Hematopoietic multipotent progenitor cell (in vitro differentiated cells): ENCODE measurements at regions not wholly inside any gene's neighbourhood (a gene's known extent, or its start where the extent isn't known, plus 50 kb on each side); places are given as distances from the start of the nearest gene placed in this dataset.
A peak's percentile ranks its signal among the peaks of the same experiment; 100 is the strongest.
"Not testable (repeated sequence)": the region's sequence is repeated elsewhere in the genome, so short reads cannot be mapped to it uniquely, and the experiment has no call there.

Source experiments
- DNase-seq, 3 donors: peaks; one replicate each; pipeline ENCODE4 v3.0.0-alpha.2; 2011 to 2015; ENCODE audit warnings: low read depth in 2 of 3, low spot score in 2 of 3

DNA sequence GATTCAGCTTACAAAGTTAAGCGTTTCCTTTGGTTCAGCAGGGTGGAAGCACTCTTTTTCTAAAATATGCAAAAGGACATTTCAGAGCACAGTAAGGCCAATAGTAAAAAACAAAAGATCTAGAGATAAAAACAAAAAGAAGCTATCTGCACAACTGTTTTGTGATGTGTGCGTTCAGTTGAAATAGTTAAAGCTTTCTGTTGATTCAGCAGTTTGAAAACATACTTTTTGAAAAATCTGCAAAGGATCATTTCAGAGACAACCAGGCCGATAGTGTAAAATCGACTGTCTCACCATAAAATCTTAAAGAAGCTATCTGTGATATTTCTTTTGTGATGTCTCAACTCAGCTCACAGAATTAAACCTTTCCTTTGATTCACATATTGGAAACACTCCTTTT lies 300.0 kb upstream of the ALG10B start:
- no peak for DNase-seq

DNA sequence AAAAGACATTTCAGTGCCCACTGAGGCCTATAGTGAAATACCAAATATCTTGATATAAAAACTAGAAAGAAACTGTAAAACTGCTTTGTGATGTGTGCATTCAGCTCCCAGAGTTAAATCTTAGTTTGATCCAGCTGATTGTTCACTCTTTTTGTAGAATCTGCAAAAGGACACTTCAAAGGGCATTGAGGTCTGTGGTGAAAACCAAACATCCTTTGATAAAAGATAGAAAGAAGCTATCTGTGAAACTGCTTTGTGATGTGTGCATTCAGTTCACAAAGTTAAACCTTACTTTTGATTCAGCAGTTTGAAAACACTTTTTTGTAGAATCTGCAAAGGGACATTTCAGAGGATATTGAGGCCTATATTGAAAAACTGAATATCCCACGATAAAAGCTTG lies 290.7 kb upstream of the ALG10B start:
- no peak for DNase-seq

DNA sequence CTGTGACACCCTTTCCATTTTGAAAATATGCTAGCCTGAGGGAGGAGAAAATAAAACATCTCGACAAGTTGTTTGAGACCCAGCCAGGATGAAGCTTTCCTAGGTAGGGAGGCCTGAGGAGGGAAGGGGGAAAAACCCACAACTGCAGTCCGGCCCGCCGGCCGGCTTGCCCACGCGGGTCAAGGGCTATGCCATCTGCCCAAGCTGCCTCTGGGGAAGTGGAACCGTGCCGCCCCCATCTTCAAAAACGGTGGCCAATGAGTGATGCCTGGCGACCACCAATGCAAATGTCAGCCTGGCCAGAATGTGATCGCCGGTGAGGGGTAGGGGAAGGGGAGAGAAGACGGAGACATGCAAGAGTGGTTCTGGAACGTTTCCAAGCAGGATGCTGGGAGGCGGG lies 263.5 kb upstream of the ALG10B start:
- no peak for DNase-seq

DNA sequence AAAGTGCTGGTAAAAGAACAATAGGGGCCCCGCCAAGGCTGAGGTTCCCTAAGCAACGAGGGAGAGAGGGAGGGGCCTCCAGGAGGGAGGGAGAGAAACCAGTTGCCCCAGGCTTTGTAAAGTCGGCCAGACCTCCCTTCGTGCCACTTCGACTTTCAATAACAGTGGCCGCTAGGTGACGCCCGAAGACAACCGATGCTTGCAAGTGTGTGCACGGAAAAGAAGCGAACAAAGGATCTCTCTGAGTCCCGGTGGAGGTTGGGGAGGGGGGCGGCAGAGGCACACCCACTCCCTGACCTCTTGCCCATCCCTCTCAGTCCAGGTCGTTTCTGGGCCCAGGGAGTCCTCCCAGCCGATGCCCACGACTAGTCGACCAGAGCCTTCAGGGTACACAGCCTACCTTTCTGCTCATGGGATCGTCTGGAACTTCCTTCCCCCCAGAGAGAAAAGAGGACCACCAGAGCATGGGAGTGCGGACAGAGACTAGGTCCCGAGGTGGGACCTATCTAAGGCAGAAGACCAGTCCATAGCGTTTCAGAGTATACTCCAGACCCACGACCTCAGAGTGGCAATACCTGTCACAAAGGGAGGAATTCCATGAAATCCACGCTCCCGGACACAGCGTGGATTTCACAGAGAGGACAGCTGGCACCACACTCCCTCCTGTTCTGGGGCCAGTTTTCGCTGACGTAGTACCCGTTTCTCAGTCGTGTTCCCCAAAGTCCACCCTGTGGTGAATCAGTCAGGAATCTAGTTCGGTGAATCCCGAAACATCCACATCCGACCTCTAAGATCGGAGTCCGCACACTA lies 262.7 kb upstream of the ALG10B start:
- peak in 1 of 3 donors; percentile 14 for DNase-seq

DNA sequence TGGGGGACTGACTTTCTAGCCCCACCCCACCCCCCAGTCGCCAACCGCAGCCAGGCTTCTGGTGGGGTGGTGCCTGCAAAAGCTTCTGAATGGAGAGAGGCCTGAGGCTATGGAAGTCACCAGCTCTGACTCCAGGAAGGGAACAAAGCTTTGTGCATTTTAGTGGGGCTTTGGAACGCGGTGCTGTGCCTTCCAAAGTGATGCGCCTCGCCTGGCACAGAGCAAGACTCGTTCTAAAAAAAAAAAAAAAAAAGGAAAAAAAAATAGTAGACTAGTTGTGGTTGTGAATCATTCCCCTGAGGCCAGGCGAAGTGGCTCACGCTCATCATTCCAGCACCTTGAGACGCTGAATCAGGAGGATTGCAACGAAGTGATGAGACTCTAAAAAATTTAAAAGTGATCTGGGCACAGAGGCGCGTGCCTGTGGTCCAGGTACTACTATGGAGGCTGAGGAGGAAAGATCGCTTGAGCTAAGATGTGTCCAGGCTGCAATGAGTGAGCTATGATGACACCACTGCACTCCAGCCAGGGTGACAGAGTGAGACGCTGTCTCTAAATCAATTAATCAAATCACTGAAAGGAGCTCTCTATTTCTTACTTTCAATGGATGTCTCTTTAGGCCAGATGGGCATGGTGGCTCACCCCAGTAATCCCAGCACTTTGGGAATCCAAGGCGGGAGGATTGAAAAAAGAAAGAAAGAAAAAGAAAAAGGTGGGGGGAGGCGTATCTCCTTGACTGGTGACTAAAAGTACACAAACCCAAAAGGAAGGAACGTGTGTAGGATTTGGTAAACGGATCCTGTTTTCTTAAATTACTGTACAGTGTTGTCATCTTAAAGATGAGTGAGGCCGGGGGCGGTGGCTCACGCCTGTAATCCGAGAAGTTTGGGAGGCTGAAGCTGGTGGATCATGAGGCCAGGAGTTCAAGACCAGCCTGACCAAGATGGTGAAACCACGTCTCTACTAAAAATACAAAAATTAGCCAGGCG lies 259.6 kb upstream of the ALG10B start:
- no peak for DNase-seq

DNA sequence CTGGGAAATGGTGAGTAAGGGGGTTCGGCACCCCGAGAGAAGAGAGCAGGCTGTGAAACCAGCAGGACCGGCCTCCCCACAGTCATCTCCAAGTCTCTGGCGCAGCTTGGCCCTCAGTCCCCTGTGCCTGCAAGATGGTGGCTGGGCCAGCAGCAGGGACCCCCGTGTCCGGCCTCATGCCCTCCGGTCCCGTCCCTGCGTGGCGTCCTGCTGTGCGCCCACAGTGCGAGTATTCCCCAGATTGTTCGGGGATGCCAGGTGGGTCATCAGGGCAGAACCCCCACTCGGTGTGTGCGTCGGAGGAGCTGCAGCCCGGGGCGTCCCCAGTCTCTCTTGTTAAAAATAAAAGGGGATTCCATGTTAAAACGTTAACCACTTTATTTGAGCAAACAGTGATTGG lies 216.9 kb upstream of the ALG10B start:
- no peak for DNase-seq

DNA sequence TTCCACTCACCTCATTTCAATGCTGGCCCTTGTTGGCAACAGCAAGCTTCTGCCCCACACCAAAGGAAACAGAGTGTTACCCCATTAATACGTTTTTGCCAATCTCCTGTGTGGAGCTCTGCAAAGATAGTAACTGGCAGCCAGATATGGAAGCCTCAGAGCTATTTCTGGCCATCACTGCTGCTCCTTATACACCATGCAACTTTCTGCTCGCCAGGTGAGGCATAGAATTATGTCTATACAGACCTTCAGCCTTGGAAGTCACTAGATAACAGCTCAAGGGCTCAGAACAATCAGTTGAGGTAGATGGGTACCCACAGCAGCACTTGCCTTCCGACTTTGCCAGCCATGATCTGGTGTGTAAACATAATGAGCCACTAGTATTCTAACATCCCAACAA lies 214.8 kb upstream of the ALG10B start:
- DNase-seq, result no peak

DNA sequence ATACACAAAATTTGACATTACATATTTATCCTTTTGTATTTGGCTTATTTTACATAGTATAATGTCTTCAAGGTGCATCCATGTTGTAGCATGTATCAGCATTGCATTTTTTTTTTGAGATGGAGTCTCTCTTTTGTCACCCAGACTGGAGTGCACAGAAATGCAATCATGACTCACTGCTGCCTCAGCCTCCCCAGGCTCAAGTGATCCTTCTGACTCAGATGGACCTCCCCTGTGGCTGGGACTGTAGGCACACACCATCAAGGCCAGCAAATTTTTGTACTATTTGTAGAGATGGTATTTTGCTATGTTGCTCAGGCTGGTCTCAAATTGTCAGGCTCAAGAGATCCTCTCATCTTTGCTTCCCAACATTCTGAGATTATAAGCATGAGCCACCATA lies 214.4 kb upstream of the ALG10B start:
- no peak for DNase-seq

DNA sequence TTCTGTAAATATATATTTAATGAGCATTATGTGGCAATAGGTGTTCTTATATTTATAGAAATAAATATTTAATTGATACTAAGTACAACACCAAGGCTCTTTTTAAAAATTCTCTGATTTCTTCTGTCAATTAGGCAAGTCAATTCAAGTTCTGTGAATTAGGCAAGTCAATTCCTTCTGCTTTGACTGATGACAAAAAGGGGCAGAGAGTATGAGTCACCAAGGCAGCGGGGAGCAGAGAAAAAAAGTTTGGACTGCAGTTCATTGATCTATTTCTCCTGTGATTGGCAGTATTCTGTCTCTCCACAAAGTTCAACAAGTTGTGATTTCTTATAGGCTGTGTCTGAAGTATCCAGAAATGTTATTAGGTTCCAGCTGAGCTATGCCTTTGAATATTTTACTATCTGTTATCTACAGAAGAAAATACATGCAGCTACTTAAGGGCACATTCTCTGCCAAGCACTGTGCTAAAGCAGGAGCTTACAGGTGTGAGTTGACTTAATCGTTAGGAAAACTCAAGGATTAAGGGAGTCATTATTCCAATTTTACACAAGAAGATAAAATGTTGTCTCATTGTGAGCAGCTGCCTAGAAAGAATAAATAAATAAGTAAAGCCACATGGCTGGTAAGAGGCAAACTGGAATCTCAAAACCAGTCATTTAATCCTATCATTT lies 206.4 kb upstream of the ALG10B start:
- DNase-seq, result no peak

DNA sequence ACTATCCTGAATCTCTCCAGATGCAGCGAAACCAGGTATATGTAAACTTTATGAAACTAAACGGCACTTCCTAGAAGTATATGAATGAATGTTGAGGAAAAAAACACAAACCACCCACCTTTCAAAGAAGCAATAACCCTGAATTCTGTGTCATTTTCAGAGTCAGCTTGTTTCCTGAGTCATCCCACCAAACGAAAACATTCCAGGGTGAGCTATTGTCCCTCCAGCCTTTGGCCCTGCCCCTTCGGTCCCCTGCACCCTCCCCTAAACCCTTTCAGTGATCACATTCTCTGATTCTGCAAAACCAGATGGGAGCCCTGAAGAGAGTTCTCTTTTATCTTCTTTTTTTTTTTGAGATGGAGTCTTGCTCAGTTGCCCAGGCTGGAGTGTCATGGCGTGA lies 202.6 kb upstream of the ALG10B start:
- DNase-seq, result no peak

DNA sequence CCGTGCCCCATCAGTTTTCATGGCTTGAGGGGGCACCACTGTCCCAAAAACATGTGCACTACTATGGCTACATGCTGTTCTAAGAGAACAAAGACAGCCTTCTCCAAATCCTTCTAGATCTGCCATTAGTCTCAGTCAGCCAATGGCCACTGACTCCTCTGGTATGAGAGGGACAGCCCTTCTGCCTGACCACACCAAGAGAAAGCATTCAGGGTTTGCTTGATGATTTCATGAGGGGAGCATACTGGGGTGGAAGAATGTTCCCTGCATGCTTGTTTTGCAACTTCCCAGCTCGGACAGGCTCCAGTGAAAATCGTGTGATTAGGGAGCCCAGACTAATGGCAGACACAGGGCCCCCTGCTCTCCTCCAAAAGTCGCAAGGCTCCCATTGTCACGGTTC lies 199.6 kb upstream of the ALG10B start:
- DNase-seq, result no peak

DNA sequence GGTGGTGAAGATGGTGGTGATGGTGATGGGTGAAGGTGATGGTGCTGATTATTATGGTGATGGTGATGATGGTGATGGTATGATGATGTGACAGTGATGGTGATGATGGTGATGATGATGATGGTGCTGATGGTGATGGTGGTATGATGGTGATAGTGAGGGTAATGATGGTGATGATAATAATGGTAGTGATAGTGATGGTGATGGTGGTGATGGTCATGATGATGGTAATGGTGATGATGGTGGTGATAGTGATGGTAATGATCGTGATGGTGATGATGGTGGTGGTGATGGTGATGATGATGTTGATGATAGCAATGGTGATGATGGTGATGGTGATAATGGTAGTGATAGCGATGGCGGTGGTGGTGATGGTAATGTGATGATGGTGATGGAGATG lies 197.9 kb upstream of the ALG10B start:
- no peak for DNase-seq

DNA sequence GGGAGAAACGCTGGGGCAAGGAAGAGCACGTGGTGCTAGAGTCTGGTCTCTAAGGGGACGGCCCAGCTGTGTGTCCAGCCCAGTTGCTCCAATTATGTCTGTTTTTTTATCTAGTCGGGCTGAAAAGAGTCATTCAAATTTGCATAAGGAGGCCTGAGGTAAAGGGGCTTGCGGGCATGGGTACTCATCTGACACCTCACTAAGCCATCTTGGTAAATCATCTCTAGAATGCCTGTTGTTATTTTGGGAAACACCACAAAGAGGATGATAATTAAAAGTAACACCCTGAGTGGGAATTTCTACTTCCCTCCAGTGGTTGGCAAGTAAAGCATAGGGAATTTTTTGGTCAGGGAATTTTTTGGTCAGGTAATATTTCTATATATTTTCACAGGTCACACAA lies 196.1 kb upstream of the ALG10B start:
- DNase-seq, result no peak

DNA sequence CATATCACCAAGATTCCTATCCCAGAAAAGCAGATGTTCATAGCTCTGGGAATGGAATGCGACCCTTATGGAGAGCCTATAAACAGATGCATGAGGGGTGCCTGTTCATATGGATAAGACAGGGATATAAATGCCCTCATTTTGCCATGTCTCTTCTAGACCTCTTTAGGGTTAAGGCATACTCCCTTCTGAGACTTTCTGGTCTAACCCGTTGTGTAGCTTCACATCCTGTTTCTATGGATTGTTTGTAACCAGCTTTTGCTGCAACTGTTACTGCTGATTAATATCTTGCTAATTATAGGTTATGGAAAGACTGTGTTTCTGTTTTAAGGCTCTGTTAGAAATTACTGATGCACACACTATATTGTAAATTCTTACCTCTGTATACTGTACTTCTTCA lies 193.5 kb upstream of the ALG10B start:
- DNase-seq, result not testable (repeated sequence)

DNA sequence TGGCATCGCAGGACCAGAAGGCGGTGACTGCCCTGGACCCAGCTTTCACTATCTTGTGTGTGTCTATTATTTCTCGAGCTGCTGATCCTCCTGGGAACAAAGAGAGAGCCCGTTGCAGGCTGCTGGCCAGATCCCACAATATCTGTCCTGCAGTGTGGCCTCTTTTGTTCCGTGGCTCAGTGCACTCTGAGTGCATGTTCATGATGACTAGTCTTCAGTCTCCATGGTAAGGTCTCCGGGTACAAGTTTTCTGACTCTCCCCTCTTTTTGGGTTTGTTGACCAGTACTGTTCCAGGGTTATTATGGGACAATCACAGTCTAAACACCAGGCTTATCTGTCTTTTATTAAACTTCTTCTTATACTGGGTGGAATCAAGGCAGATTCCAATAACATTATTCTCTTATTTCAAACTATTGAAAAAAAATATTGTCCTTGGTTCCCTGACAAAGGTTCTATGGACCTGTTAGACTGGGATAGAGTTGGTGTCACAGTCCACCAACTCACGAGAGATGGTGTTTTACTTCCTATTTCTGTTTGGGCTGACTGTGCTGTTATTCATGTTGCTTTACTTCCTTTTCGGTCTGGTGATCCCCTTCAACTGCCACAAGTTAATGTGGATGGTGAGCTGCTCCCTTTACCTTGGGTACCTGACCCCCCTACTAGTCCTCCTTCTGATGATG lies 192.9 kb upstream of the ALG10B start:
- DNase-seq, result no peak

DNA sequence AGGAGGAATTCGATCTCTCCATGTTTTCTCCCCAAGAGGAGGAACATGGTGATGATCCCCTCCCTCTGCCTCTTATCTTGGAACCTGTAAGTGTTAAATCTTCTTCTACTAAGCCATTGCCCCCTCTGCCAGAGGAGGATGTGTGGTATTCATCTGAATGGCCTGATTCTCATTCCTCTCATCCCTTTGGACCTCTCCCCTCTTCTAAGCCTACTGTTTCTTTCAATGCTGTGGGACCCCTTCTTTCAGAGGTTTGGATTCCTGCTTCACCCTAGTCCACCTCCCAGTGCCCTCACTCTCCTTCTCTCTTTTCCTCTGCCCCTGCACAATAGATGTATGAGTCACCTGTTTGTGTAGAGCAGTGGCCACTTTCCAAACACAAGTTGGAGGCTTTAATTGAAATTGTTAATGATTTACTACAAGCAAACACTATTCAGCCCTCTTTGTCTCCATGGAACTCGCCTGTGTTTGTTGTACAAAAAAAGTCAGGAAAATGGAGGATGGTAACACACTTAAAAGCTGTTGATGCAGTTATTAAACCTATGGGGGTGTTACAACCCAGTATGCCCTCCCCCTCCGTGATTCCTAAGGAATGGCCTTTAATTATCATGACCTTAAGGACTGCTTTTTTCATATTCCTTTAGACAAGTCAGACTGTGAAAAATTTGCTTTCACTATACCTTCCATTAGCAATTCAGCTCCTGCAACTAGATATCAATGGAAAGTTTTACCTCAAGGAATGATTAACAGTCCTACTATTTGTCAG lies 192.1 kb upstream of the ALG10B start:
- no peak for DNase-seq

DNA sequence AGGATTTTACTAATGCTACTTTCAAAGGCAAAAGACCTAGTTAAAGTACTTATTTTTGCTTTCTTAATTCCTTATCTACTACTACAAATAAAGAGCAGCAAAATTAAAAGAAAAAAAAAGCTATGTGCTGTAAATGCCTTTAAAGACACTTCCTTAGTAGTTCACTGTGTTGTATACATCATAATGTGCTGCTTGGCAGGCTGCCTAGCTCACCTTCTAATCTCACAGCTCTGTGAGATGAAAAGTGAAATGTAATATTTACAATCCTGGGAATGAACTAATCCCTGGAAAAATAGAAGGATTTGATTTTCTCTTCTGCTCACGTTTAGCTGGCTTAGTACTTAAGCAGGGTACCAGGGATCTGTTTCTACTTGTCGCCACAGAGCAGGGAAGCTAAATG lies 184.4 kb upstream of the ALG10B start:
- DNase-seq, result no peak

DNA sequence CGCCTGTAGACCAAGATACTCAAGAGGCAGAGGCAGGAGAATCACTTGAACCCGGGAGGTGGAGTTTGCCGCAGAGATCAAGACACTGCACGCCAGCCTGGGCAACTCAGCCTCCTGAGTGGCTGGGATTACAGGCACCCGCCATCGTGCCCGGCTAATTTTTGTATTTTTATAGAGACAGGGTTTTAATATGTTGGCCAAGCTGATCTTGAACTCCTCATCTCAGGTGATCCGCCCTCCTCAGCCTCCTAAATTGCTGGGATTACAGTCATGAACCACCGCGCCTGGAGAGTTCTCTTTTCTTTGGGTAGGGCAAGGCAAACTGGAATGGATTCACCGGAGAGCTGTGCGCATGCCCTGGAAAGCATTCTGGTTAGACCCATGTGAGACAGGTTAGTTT lies 179.3 kb upstream of the ALG10B start:
- DNase-seq, result no peak

DNA sequence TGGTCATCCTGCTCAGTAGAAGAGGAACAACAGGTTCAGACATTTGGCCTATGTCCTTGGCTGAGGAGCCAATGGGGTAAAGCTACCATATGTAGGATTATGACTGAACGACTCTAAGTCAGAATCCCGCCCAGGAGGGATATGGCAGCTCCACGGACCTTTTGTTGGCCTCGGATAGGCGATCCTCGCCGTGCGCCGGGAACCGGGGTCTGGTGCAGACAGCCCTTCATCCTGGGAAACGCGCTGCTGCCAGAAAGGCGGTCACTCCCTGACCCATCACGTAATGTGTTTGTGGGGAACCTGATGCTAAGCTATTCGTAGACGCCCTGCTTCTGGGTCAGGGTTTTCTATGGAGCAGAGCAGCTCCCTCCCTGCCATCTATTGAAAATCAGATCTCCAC lies 178.9 kb upstream of the ALG10B start:
- no peak for DNase-seq
